DOHH2 (cell line): ENCODE measurements at regions not wholly inside any gene's neighbourhood (a gene's known extent, or its start where the extent isn't known, plus 50 kb on each side); places are given as distances from the start of the nearest gene placed in this dataset.

Experiments
- CTCF ChIP-seq: fragments of 200-600 bp; sonication (generic); IDR thresholded peaks from one replicate; pipeline ENCODE4 v1.5.1; 2014; ENCODE audit warnings: antibody characterized with exemption, mild to moderate bottlenecking, low read depth, low read length; ENCODE audit not compliant: poor library complexity, severe bottlenecking
- EZH2phosphoT487 ChIP-seq: fragments of 200-600 bp; sonication (generic); IDR thresholded peaks from 2 replicates; pipeline ENCODE4 v1.6.1; 2017; ENCODE audit warnings: borderline replicate concordance, mild to moderate bottlenecking, antibody characterized with exemption, low read length, moderate library complexity, mixed read lengths

GRCh38 chr2:136399667-136400289 is 281.8 kb upstream of the CXCR4 start:
- TF ChIP-seq CTCF (no peak), EZH2phosphoT487 (no peak)
